ENCODE measurements at regions not wholly inside any gene's neighbourhood (a gene's known extent, or its start where the extent isn't known, plus 50 kb on each side); places are given as distances from the start of the nearest gene placed in this dataset.
"Not testable (repeated sequence)": the region's sequence is repeated elsewhere in the genome, so short reads cannot be mapped to it uniquely, and the experiment has no call there.

DNA sequence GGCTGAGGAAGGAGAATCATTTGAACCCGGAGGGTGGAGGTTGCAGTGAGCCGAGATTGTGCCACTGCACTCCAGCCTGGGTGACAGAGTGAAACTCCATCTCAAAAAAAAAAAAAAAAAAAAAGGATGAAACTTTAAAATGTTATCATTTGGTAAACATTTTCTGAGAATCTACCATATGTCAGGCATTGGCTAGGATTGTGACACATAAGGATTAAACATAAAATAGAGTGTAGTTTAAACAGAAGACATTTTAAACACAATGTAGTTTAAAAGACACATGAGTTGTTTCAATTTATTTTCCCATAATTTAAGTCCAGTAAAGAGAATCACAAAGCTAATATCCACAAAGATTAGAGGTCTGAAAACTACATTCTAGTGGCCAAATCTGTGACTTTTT lies 63.5 kb upstream of the TBXT start:
- H3K9me3 Mint-ChIP-seq, result not testable (repeated sequence)

GRCh38 chr6:166228839-166229528 lies 61.3 kb upstream of the TBXT start:
- no peaks in the 10 kb centered on the region for H3K4me1 Mint-ChIP-seq (ENCODE audit: low read depth)
- no peak overlapping the region for H3K4me3 Mint-ChIP-seq
- no peak overlapping the region for H3K27ac Mint-ChIP-seq
- no peaks in the 10 kb centered on the region for H3K36me3 Mint-ChIP-seq (ENCODE audit: low read depth)
- no peaks in the 10 kb centered on the region for H3K9me3 Mint-ChIP-seq
- intact Hi-C loops (cut with micrococcal nuclease), result no loop called here
- H3K27me3 Mint-ChIP-seq, result peaks cover 49% of the 10 kb centered on the region

More for the DNA sequence above, 63.5 kb upstream of the TBXT start:
- H3K36me3 Mint-ChIP-seq (ENCODE audit: low read depth); H3K4me3 Mint-ChIP-seq; intact Hi-C loops (cut with micrococcal nuclease); H3K27ac Mint-ChIP-seq: not testable (repeated sequence)
- peaks cover 13% of the 10 kb centered on the region for H3K4me1 Mint-ChIP-seq (ENCODE audit: low read depth)
- peaks cover 40% of the 10 kb centered on the region for H3K27me3 Mint-ChIP-seq

- Mint-ChIP-seq H3K4me3 (no peak overlapping the region), H3K9me3 (no peaks in the 10 kb centered on the region), H3K36me3 (ENCODE audit: low read depth) (no peaks in the 10 kb centered on the region), H3K27ac (no peak overlapping the region), H3K27me3 (peaks cover 55% of the 10 kb centered on the region), H3K4me1 (ENCODE audit: low read depth) (no peaks in the 10 kb centered on the region)
- intact Hi-C loops (cut with micrococcal nuclease), result no loop called here
Observed at GRCh38 chr6:166228425-166228824, 60.8 kb upstream of the TBXT start.

GRCh38 chr6:166223079-166223478 lies 55.4 kb upstream of the TBXT start:
- Mint-ChIP-seq H3K27me3 (peaks cover 40% of the 10 kb centered on the region), H3K4me3 (no peak overlapping the region), H3K4me1 (ENCODE audit: low read depth) (peaks cover 5% of the 10 kb centered on the region), H3K36me3 (ENCODE audit: low read depth) (no peaks in the 10 kb centered on the region), H3K27ac (no peak overlapping the region), H3K9me3 (no peaks in the 10 kb centered on the region)
- intact Hi-C loops (cut with micrococcal nuclease), result no loop called here

GRCh38 chr6:166222631-166223030 lies 55.0 kb upstream of the TBXT start:
- Mint-ChIP-seq H3K4me1 (ENCODE audit: low read depth) (peaks cover 5% of the 10 kb centered on the region), H3K9me3 (no peaks in the 10 kb centered on the region), H3K27ac (no peak overlapping the region), H3K36me3 (ENCODE audit: low read depth) (no peaks in the 10 kb centered on the region), H3K4me3 (no peak overlapping the region), H3K27me3 (peaks cover 37% of the 10 kb centered on the region)
- intact Hi-C loops (cut with micrococcal nuclease), result no loop called here

GRCh38 chr6:166221636-166222035 lies 54.0 kb upstream of the TBXT start:
- H3K9me3 Mint-ChIP-seq, result no peaks in the 10 kb centered on the region

DNA sequence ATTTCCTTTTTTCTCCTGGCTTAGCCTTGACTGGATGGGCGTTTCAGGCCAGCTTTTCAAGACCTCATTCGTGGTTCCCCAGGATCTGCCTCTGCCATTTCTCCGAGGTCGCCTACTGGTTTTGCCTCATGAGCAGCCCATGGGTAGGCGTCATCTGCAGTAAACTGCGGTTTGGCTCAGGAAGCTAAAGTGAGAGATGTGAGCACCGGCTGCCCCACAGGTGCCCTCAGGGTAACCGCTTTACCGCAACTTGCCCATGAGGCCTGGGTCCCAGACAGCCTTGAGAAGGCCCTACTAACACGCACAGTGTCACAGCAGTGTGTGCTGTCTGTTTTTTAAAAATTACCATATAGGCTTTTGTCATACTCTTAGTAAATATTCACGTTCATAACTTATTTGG lies 53.4 kb upstream of the TBXT start:
- Mint-ChIP-seq H3K4me1 (ENCODE audit: low read depth) (peaks cover 5% of the 10 kb centered on the region), H3K27ac (no peak overlapping the region), H3K4me3 (no peak overlapping the region), H3K27me3 (peaks cover 25% of the 10 kb centered on the region), H3K36me3 (ENCODE audit: low read depth) (no peaks in the 10 kb centered on the region), H3K9me3 (no peaks in the 10 kb centered on the region)
- intact Hi-C loops (cut with micrococcal nuclease), result no loop called here

More at GRCh38 chr6:166221636-166222035, 54.0 kb upstream of the TBXT start:
- H3K36me3 Mint-ChIP-seq (ENCODE audit: low read depth), result no peaks in the 10 kb centered on the region
- intact Hi-C loops (cut with micrococcal nuclease), result no loop called here
- H3K27me3 Mint-ChIP-seq, result peaks cover 30% of the 10 kb centered on the region
- no peak overlapping the region for H3K4me3 Mint-ChIP-seq
- no peak overlapping the region for H3K27ac Mint-ChIP-seq
- H3K4me1 Mint-ChIP-seq (ENCODE audit: low read depth), result peaks cover 5% of the 10 kb centered on the region
